Left lung (tissue), 4 donors: ENCODE measurements at regions not wholly inside any gene's neighbourhood (a gene's known extent, or its start where the extent isn't known, plus 50 kb on each side); places are given as distances from the start of the nearest gene placed in this dataset.
A peak's percentile ranks its signal among the peaks of the same experiment; 100 is the strongest.

Experiments
- ATAC-seq: fragments of 200-7000 bp; cut with Tn5 transposase; one replicate; pipeline ENCODE4 v1.9.1; 2020; ENCODE audit warnings: moderate library complexity
- DNase-seq, 4 donors: peaks; one replicate each; pipeline ENCODE4 v3.0.0-alpha.2; 2013 to 2020
- H3K27ac ChIP-seq, 2 donors: fragments of 200-600 bp; sonication (generic) in 1 of 2; one replicate each; pipeline versions ENCODE4 v1.5.0 to v1.8.0; 2020 to 2021
- H3K27me3 ChIP-seq, 2 donors: fragments of 200-600 bp; sonication (generic) in 1 of 2; one replicate each; pipeline versions ENCODE4 v1.5.0 to v1.8.0; 2020 to 2021
- H3K36me3 ChIP-seq, 2 donors: fragments of 200-600 bp; sonication (generic) in 1 of 2; one replicate each; pipeline versions ENCODE4 v1.5.0 to v1.8.0; 2020 to 2021
- H3K4me1 ChIP-seq, 2 donors: fragments of 200-600 bp; one replicate each; pipeline ENCODE4 v1.8.0; 2021
- H3K4me3 ChIP-seq, 2 donors: fragments of 200-600 bp; sonication (generic) in 1 of 2; one replicate each; pipeline versions ENCODE4 v1.5.0 to v1.8.0; 2020 to 2021; ENCODE audit warnings: mild to moderate bottlenecking in 1 of 2
- H3K9me3 ChIP-seq, 2 donors: fragments of 200-600 bp; sonication (generic) in 1 of 2; one replicate each; pipeline versions ENCODE4 v1.5.0 to v1.8.0; 2020 to 2021
- intact Hi-C, 2 donors: fragments of 100-400 bp; cut with DNase I; formaldehyde crosslinking; loops; one replicate each; pipeline versions ENCODE4 v1.11.2 to v1.14.2; 2022
- TF ChIP-seq, protein P1 (sequence below), 2 donors: fragments of 200-600 bp; sonication (generic) in 1 of 2; IDR thresholded peaks; one replicate each; pipeline versions ENCODE4 v1.5.0 to v1.8.0; 2021; ENCODE audit warnings: antibody characterized with exemption in 2 of 2
- donor health status: DM: no; HTN: yes; CAD: no.
- donor health status: DM: no; HTN: no; CAD: no.

DNA sequence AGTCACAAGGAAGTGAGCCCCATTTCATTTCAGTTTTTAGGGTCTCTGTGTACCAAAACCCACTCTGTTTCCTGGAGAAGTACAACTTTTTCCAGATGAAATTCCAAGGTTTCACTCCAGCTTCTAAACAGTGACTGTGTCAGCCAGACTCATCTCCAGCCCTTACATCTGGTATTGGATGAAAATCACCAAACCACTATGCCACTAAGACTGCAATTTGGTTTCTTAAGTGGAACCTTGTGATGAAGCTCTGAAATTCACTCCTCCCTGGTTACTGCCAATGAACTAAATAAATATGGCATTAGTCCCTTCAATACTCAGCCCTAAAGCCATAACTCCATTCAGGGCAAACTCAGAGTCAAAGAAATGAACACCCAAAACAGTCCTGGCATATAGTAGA, 211.2 kb upstream of the DAPK1 start:
- no peaks in the 10 kb centered on the region for H3K9me3 ChIP-seq
- intact Hi-C loops: no loop called here
- no peaks in the 10 kb centered on the region for H3K36me3 ChIP-seq
- no peaks in the 10 kb centered on the region for H3K27me3 ChIP-seq
- ATAC-seq (no peak), DNase-seq (no peak)
- H3K4me3 ChIP-seq: no peak overlapping the region
- TF ChIP-seq, protein P1, sequence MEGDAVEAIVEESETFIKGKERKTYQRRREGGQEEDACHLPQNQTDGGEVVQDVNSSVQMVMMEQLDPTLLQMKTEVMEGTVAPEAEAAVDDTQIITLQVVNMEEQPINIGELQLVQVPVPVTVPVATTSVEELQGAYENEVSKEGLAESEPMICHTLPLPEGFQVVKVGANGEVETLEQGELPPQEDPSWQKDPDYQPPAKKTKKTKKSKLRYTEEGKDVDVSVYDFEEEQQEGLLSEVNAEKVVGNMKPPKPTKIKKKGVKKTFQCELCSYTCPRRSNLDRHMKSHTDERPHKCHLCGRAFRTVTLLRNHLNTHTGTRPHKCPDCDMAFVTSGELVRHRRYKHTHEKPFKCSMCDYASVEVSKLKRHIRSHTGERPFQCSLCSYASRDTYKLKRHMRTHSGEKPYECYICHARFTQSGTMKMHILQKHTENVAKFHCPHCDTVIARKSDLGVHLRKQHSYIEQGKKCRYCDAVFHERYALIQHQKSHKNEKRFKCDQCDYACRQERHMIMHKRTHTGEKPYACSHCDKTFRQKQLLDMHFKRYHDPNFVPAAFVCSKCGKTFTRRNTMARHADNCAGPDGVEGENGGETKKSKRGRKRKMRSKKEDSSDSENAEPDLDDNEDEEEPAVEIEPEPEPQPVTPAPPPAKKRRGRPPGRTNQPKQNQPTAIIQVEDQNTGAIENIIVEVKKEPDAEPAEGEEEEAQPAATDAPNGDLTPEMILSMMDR (IDR thresholded peaks at IDR 0.05): no peak
- no peaks in the 10 kb centered on the region for H3K4me1 ChIP-seq
- no peak overlapping the region for H3K27ac ChIP-seq

GRCh38 chr9:87290241-87291052, 207.2 kb upstream of the DAPK1 start:
- Histone ChIP-seq H3K4me1 (no peaks in the 10 kb centered on the region), H3K27me3 (no peaks in the 10 kb centered on the region), H3K9me3 (no peaks in the 10 kb centered on the region), H3K36me3 (no peaks in the 10 kb centered on the region), H3K27ac (no peak overlapping the region), H3K4me3 (no peak overlapping the region)
- ATAC-seq (no peak), DNase-seq (no peak)
- intact Hi-C loops: no loop called here
- TF ChIP-seq, protein P1 (IDR thresholded peaks at IDR 0.05): no peak

- no peaks in the 10 kb centered on the region for H3K9me3 ChIP-seq
- DNase-seq (no peak), ATAC-seq (no peak)
- no peak overlapping the region for H3K27ac ChIP-seq
- no peaks in the 10 kb centered on the region for H3K27me3 ChIP-seq
- no peak overlapping the region for H3K4me3 ChIP-seq
- no peaks in the 10 kb centered on the region for H3K4me1 ChIP-seq
- intact Hi-C loops: no loop called here
- no peaks in the 10 kb centered on the region for H3K36me3 ChIP-seq
- TF ChIP-seq, protein P1 (IDR thresholded peaks at IDR 0.05): no peak
Measured at GRCh38 chr9:87292449-87293191, 205.0 kb upstream of the DAPK1 start.

DNA sequence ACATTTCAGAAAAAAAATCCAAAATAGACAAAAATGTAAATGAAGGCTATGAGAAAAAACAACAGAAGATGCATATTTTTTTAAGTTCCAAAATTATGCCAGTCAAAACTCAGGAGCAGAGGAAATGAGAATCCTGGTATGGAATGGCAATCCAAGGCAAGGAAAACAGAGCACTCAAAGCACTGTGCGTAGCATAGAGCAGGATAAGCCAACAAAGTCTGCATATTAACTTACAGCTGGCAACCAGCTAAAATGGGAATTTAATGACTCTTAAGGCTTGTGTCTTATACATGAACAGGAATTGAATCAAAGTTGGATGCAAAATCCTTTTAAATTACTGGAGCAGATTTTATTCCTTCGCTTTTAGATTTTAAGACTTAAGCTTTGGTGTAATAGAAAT, 203.5 kb upstream of the DAPK1 start:
- H3K4me1 ChIP-seq: no peaks in the 10 kb centered on the region
- no peak for ATAC-seq
- TF ChIP-seq, protein P1 (IDR thresholded peaks at IDR 0.05): no peak
- H3K36me3 ChIP-seq: no peaks in the 10 kb centered on the region
- intact Hi-C loops: no loop called here
- H3K27ac ChIP-seq: no peak overlapping the region
- peak in 2 of 4 donors; percentile 34 to 58 for DNase-seq
- no peaks in the 10 kb centered on the region for H3K9me3 ChIP-seq
- H3K27me3 ChIP-seq: no peaks in the 10 kb centered on the region
- no peak overlapping the region for H3K4me3 ChIP-seq

DNA sequence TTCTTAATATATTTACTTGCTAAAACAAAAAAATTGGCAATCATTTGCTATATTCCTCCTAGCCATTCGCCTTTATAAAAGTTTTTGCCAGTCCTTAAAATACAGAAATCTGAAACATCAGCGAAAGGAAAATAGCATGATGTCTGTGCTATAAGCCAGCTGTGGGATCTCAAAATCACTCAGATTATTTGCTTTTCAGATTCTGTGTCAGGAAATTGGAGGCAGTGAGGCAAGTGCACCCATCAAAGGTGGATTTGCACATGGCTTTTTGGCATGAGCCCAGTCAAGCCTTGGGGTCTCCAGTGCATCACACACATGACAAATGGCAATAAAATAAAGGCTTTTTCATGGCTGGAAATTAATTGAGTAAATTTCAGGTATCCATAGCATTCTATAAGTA, 196.8 kb upstream of the DAPK1 start:
- no peaks in the 10 kb centered on the region for H3K27me3 ChIP-seq
- no peaks in the 10 kb centered on the region for H3K36me3 ChIP-seq
- no peak overlapping the region for H3K27ac ChIP-seq
- DNase-seq (peak in 2 of 4 donors; percentile 52 to 64), ATAC-seq (no peak)
- intact Hi-C loops: no loop called here
- H3K9me3 ChIP-seq: no peaks in the 10 kb centered on the region
- H3K4me3 ChIP-seq: no peak overlapping the region
- no peaks in the 10 kb centered on the region for H3K4me1 ChIP-seq
- TF ChIP-seq, protein P1 (IDR thresholded peaks at IDR 0.05): no peak
